Trophoblast cell (in vitro differentiated cells and primary cell): ENCODE measurements at regions not wholly inside any gene's neighbourhood (a gene's known extent, or its start where the extent isn't known, plus 50 kb on each side); places are given as distances from the start of the nearest gene placed in this dataset.

Source experiments
- DNase-seq, 2 donors: peaks; one replicate each; pipeline ENCODE4 v3.0.0-alpha.2; 2016
- H2AFZ ChIP-seq: 2 replicates; pipeline ENCODE4 v1.6.1; 2013; ENCODE audit warnings: low read length, moderate library complexity, mild to moderate bottlenecking; ENCODE audit not compliant: insufficient read depth, poor library complexity
- H2AK5ac ChIP-seq: 2 replicates; pipeline ENCODE4 v1.6.1; 2013; ENCODE audit warnings: mild to moderate bottlenecking, low read length
- H2BK120ac ChIP-seq: 2 replicates; pipeline ENCODE4 v1.6.1; 2013; ENCODE audit warnings: low read length, mild to moderate bottlenecking, moderate library complexity; ENCODE audit not compliant: insufficient read depth, poor library complexity
- H2BK12ac ChIP-seq: 2 replicates; pipeline ENCODE4 v1.6.1; 2013; ENCODE audit warnings: mild to moderate bottlenecking, low read length, moderate library complexity
- H2BK5ac ChIP-seq: 2 replicates; pipeline ENCODE4 v1.6.1; 2013; ENCODE audit warnings: low read length, low read depth, moderate library complexity, mild to moderate bottlenecking; ENCODE audit not compliant: poor library complexity
- H3K14ac ChIP-seq: 2 replicates; pipeline ENCODE4 v1.6.1; 2013; ENCODE audit warnings: mild to moderate bottlenecking, low read length
- H3K18ac ChIP-seq: 2 replicates; pipeline ENCODE4 v1.6.1; 2013; ENCODE audit warnings: mild to moderate bottlenecking, low read length
- H3K23ac ChIP-seq: 2 replicates; pipeline ENCODE4 v1.6.1; 2013; ENCODE audit warnings: low read length
- H3K27ac ChIP-seq: 2 replicates; pipeline ENCODE4 v1.5.1; 2013; ENCODE audit warnings: low read depth, mild to moderate bottlenecking, inconsistent platforms, low read length, moderate library complexity
- H3K27me3 ChIP-seq: 2 replicates; pipeline ENCODE4 v1.6.1; 2013; ENCODE audit warnings: inconsistent platforms, mild to moderate bottlenecking, low read length, moderate library complexity; ENCODE audit not compliant: insufficient read depth
- H3K36me3 ChIP-seq, 2 experiments: 1 replicate in 1 of 2; 2 replicates in 1 of 2; pipeline ENCODE4 v1.6.1; 2013; ENCODE audit warnings: low read length in 2 of 2, mild to moderate bottlenecking in 2 of 2, moderate library complexity in 1 of 2; ENCODE audit not compliant: insufficient read depth in 2 of 2, control insufficient read depth in 1 of 2
- H3K4ac ChIP-seq: 2 replicates; pipeline ENCODE4 v1.6.1; 2013; ENCODE audit warnings: low read depth, mild to moderate bottlenecking, low read length, moderate library complexity
- H3K4me1 ChIP-seq, 2 experiments: 1 replicate in 1 of 2; 2 replicates in 1 of 2; pipeline ENCODE4 v1.6.1; 2013; ENCODE audit warnings: low read length in 2 of 2, mild to moderate bottlenecking in 2 of 2, moderate library complexity in 1 of 2; ENCODE audit not compliant: insufficient read depth in 2 of 2, control insufficient read depth in 1 of 2
- H3K4me2 ChIP-seq: 2 replicates; pipeline ENCODE4 v1.6.1; 2013; ENCODE audit warnings: inconsistent platforms, mild to moderate bottlenecking, low read length, moderate library complexity
- H3K4me3 ChIP-seq: 2 replicates; pipeline ENCODE4 v1.5.1; 2013; ENCODE audit warnings: mild to moderate bottlenecking, low read depth, low read length, inconsistent platforms
- H3K79me1 ChIP-seq: one replicate; pipeline ENCODE4 v1.6.1; 2013; ENCODE audit warnings: low read length
- H3K79me2 ChIP-seq: 2 replicates; pipeline ENCODE4 v1.6.1; 2013; ENCODE audit warnings: low read length, mild to moderate bottlenecking; ENCODE audit not compliant: control insufficient read depth, insufficient read depth, poor library complexity
- H3K9ac ChIP-seq: 2 replicates; pipeline ENCODE4 v1.6.1; 2013; ENCODE audit warnings: mild to moderate bottlenecking, low read length
- H3K9me3 ChIP-seq: 2 replicates; pipeline ENCODE4 v1.6.1; 2013; ENCODE audit warnings: low read depth, mild to moderate bottlenecking, control low read depth, inconsistent platforms, low read length; ENCODE audit not compliant: insufficient read depth
- H4K12ac ChIP-seq: 2 replicates; pipeline ENCODE4 v1.6.1; 2013; ENCODE audit warnings: low read depth, mild to moderate bottlenecking, low read length, moderate library complexity
- H4K8ac ChIP-seq: 2 replicates; pipeline ENCODE4 v1.6.1; 2013; ENCODE audit warnings: low read depth, mild to moderate bottlenecking, low read length, moderate library complexity
- H4K91ac ChIP-seq: one replicate; pipeline ENCODE4 v1.6.1; 2013; ENCODE audit warnings: low read depth, mild to moderate bottlenecking, low read length, moderate library complexity
- WGBS: extraction: QIAGEN DNeasy Blood & Tissue Kit; methylation state at CpG from one replicate; pipeline ENCODE4 v1.1.7; 2013; ENCODE audit warnings: missing lambda C conversion rate; ENCODE audit not compliant: insufficient read length, insufficient coverage; ENCODE audit errors: extremely low coverage; 5-methylcytosine and 5-hydroxymethylcytosine counted together

GRCh38 chr15:87573039-87573438 is 683.5 kb downstream of the NTRK3 start:
- H2BK12ac ChIP-seq = no peak overlapping the region
- no peaks in the 10 kb centered on the region for H3K79me2 ChIP-seq
- H3K18ac ChIP-seq = no peak overlapping the region
- H3K27me3 ChIP-seq = no peaks in the 10 kb centered on the region
- H2AK5ac ChIP-seq = no peak overlapping the region
- H3K36me3 ChIP-seq = no peaks in the 10 kb centered on the region
- H4K91ac ChIP-seq = no peak overlapping the region
- no peak overlapping the region for H3K14ac ChIP-seq
- H3K9ac ChIP-seq = no peak overlapping the region
- no peak overlapping the region for H4K12ac ChIP-seq
- no peaks in the 10 kb centered on the region for H3K4me1 ChIP-seq
- no peak overlapping the region for H3K4me3 ChIP-seq
- no peak overlapping the region for H3K4me2 ChIP-seq
- H3K9me3 ChIP-seq = no peaks in the 10 kb centered on the region
- H3K23ac ChIP-seq = no peak overlapping the region
- no peak overlapping the region for H4K8ac ChIP-seq
- H2AFZ ChIP-seq = no peak overlapping the region
- no peak overlapping the region for H3K4ac ChIP-seq
- no peak overlapping the region for H2BK5ac ChIP-seq
- no CpG with 5 or more reads among the region's 6 CpGs for WGBS
- DNase-seq = no peak
- H3K27ac ChIP-seq = no peak overlapping the region
- no peaks in the 10 kb centered on the region for H3K79me1 ChIP-seq
- no peak overlapping the region for H2BK120ac ChIP-seq

- no peaks in the 10 kb centered on the region for H3K9me3 ChIP-seq
- no peak overlapping the region for H3K23ac ChIP-seq
- H4K91ac ChIP-seq = no peak overlapping the region
- H3K14ac ChIP-seq = no peak overlapping the region
- no peak overlapping the region for H3K27ac ChIP-seq
- H4K8ac ChIP-seq = no peak overlapping the region
- H3K9ac ChIP-seq = no peak overlapping the region
- H2AFZ ChIP-seq = no peak overlapping the region
- no peak overlapping the region for H3K4me3 ChIP-seq
- H2BK120ac ChIP-seq = no peak overlapping the region
- H3K4me2 ChIP-seq = no peak overlapping the region
- H3K4ac ChIP-seq = no peak overlapping the region
- no peak overlapping the region for H2BK12ac ChIP-seq
- no peak for DNase-seq
- H3K18ac ChIP-seq = no peak overlapping the region
- H3K36me3 ChIP-seq = no peaks in the 10 kb centered on the region
- H3K4me1 ChIP-seq = no peaks in the 10 kb centered on the region
- no CpG with 5 or more reads among the region's 8 CpGs for WGBS
- no peaks in the 10 kb centered on the region for H3K79me1 ChIP-seq
- H2BK5ac ChIP-seq = no peak overlapping the region
- H3K79me2 ChIP-seq = no peaks in the 10 kb centered on the region
- H2AK5ac ChIP-seq = no peak overlapping the region
- no peak overlapping the region for H4K12ac ChIP-seq
- H3K27me3 ChIP-seq = no peaks in the 10 kb centered on the region
Measured at GRCh38 chr15:87572381-87572910, 684.1 kb downstream of the NTRK3 start.

- no CpG with 5 or more reads among the region's 2 CpGs for WGBS
- Histone ChIP-seq H3K14ac (no peak overlapping the region), H3K23ac (no peak overlapping the region), H4K12ac (no peak overlapping the region), H3K36me3 (no peaks in the 10 kb centered on the region), H2BK12ac (no peak overlapping the region), H2BK5ac (no peak overlapping the region), H4K8ac (no peak overlapping the region), H3K27me3 (no peaks in the 10 kb centered on the region), H3K4me3 (no peak overlapping the region), H3K18ac (no peak overlapping the region), H3K4ac (no peak overlapping the region), H2AFZ (no peak overlapping the region), H4K91ac (no peak overlapping the region), H3K9me3 (no peaks in the 10 kb centered on the region), H2BK120ac (no peak overlapping the region), H3K9ac (no peak overlapping the region), H3K79me1 (no peaks in the 10 kb centered on the region), H3K4me2 (no peak overlapping the region), H3K79me2 (no peaks in the 10 kb centered on the region), H3K27ac (no peak overlapping the region), H2AK5ac (no peak overlapping the region), H3K4me1 (no peaks in the 10 kb centered on the region)
- no peak for DNase-seq
Measured at GRCh38 chr15:87570206-87570605, 686.3 kb downstream of the NTRK3 start.

GRCh38 chr15:87569581-87569980 is 687.0 kb downstream of the NTRK3 start:
- H2BK5ac ChIP-seq = no peak overlapping the region
- no peaks in the 10 kb centered on the region for H3K27me3 ChIP-seq
- H3K18ac ChIP-seq = no peak overlapping the region
- H4K12ac ChIP-seq = no peak overlapping the region
- no peak overlapping the region for H2BK12ac ChIP-seq
- DNase-seq = no peak
- no peaks in the 10 kb centered on the region for H3K36me3 ChIP-seq
- no peak overlapping the region for H3K14ac ChIP-seq
- no peaks in the 10 kb centered on the region for H3K79me1 ChIP-seq
- H3K23ac ChIP-seq = no peak overlapping the region
- H2AK5ac ChIP-seq = no peak overlapping the region
- H3K4me2 ChIP-seq = no peak overlapping the region
- H4K91ac ChIP-seq = no peak overlapping the region
- WGBS = no CpG with 5 or more reads among the region's 3 CpGs
- no peak overlapping the region for H3K27ac ChIP-seq
- no peak overlapping the region for H2AFZ ChIP-seq
- H3K9me3 ChIP-seq = no peaks in the 10 kb centered on the region
- no peak overlapping the region for H2BK120ac ChIP-seq
- H4K8ac ChIP-seq = no peak overlapping the region
- no peak overlapping the region for H3K4me3 ChIP-seq
- H3K9ac ChIP-seq = no peak overlapping the region
- H3K79me2 ChIP-seq = no peaks in the 10 kb centered on the region
- no peaks in the 10 kb centered on the region for H3K4me1 ChIP-seq
- no peak overlapping the region for H3K4ac ChIP-seq
